ENCODE measurements at regions not wholly inside any gene's neighbourhood (a gene's known extent, or its start where the extent isn't known, plus 50 kb on each side); places are given as distances from the start of the nearest gene placed in this dataset.
A peak's percentile ranks its signal among the peaks of the same experiment; 100 is the strongest.

DNA sequence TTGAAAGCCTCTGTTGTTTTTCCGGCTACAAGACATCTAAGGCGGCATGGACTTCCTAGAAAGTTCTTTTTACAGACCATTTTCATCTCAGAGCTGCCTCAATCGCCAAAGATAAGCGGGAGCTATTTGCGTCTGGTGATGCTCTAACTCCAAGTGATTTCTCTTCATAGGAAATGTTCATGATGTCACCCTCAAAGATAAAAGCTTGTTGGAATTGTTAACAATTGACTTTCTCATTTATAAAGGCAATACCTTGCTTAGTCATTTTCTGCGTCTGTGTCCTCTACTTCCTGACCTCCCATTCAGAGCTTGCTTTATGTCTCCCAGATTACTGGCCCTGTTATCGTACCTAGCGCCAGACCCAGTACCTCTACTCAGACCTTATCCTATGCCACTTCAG is 259.0 kb upstream of the G2E3 start:
- DNase-seq (ENCODE audit: low read depth in 2 of 2), result peak in 1 of 2 donors; percentile 11

DNA sequence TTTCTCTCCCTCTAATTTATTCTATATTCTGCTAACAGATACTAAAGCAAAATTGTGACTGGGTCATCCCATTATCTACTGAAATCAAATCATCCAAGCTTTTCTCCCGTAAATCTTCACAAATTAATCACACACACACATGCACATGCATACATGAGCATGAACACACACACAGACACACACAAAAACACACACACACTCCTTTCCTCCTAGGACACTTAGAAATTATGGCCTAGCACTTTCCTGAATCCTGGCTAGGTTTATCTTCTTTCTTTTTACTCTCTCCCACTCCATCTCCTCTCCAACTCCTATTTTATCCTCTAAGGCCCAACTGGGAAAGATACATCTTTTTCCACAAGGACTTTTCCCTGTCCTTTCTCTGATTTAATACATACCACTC is 255.6 kb upstream of the G2E3 start:
- DNase-seq (ENCODE audit: low read depth in 2 of 2), result no peak

DNA sequence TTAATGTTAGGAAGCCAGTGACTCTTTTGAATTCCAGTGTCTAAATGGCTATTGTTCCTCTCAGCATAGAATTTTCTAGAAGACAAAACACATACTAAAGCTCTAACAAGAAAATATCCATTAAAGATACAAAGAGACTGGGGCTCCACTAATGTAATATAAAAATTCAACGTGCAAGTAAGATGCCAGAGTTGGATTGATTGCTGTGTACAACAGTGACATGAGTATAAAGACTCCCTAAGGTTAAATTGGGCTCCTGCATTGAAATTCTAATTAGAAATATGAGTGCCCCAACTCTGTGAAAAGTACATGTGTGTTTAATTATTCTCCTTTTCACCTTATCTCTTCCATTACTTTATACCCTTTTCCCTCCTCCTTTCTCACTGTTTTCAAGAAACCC is 253.6 kb upstream of the G2E3 start:
- no peak for DNase-seq (ENCODE audit: low read depth in 2 of 2)

DNA sequence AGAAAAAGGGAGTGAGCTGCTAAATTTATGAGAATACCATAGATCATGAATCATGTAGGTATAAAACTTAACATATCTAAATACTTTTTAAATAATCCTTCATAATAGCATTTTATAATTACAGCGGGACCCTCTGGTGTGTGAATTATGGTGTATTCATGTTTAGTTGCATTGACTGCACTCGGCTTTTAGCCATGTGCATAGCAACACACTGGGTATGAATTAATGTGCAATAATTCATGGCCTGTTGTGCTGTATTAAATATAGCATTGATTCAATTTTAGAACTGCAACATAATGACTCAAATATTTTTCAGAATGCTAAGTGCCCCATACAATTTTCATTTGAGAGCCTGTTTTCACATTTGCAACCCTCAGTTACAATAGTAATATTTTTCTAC is 249.6 kb upstream of the G2E3 start:
- no peak for DNase-seq (ENCODE audit: low read depth in 2 of 2)

DNA sequence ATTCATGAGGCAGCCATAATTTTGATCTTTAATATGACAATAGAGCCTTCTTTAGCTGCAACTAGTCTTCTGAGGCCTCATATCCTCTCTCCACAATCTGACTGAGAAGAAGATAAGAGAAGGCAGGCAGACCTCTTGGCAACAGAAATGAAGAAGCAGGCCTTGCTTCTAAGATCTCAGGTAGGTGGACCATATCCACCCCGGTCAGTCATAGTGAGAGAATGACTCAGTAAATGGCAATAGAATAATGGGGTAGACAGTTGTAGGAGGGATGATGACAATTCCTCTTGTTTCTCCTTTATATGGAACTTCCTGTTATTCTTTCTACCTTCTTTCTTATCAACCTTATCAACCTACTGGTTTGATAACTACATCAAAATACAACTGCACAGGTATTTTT is 246.7 kb upstream of the G2E3 start:
- DNase-seq (ENCODE audit: low read depth in 2 of 2), result no peak

DNA sequence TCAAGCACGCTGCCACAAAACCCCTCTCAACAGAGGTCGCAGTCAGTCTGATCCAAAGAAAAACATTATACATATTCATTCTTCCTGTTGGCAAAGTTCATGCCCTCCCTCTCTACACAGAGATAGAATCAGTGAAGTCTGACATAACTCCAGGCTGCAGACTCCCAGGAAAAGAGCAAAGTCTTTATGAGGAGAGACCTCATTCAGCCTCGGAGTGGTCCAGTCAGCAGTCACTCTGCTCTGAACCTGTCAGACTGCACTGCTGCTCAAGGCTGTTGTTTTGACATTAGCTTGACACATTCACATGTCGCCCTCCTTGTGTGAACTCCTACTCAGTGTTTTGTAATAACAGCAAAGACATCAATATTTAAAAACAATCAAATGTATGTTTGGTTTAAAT is 241.2 kb upstream of the G2E3 start:
- no peak for DNase-seq (ENCODE audit: low read depth in 2 of 2)

DNA sequence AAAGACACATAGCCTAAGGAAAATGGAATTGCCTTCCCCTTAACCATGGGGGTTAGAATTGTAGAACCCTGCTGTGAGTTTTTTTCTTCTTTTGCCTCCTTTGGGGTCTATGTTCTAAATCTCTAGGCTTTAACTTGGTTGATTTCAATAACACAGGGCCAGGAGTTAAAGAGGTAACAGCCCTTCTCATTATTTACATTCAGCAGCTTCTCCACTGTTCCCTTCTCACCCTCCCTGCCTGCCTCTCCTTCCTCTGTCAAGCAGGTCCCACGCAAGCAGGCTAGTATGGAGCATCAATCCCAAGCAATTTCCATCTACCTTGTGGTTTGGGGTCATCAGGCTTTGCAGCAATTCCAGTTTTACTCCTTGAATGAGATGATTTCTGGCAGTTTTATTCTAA is 236.1 kb upstream of the G2E3 start:
- no peak for DNase-seq (ENCODE audit: low read depth in 2 of 2)

DNA sequence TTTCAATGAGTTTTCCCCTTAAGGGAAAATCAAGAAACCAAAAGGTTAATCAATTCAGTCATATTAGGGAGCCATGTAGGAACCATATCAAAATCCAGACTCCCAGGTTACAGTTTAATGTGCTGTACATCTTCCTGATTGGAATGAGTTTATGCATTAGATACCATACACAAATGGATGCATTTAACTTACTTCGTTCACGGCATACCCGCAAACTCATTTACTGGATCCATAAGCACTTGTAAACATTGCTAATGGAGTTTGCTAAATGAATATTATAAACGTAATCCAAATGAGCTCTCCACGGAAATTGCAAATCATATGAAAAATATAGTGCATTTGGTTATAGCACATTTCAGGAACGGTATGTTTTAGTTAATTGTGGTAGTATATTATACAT is 228.9 kb upstream of the G2E3 start:
- DNase-seq (ENCODE audit: low read depth in 2 of 2), result no peak

DNA sequence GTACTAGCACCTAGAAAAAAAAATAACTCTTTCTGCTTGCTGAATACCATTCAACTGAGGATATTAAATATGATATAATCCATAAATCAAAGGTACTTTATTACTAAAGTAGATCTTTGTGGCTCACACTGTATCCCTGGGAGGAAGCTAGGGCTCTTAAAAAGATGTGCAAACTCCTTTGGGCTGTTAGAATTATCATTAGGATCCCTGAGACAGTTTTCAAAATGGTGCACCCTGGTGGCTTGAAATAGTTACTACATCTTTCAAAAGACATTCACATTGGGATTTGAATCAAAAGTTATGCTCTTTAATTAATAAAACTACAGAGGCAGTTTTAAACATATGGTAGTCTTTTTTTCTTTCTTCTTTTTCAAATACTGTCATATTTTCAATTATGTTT is 228.5 kb upstream of the G2E3 start:
- no peak for DNase-seq (ENCODE audit: low read depth in 2 of 2)

DNA sequence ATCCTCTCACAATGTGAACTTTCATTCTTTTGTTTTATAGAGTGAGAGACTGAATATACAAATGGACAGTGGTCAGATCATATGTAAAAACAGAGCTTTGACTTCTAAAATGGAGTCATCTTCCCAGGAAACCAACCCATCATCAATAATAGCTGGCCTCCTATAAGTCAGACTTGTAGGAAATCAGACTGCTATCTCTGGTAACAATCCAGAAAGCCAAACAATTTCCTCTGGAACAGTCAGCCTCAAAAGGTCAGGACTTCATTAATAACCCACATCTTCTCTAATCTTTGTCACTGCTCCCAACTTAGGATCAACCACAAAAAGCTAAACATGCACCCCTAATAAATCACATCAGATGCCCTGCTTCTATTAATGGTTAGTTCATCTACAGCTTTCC is 227.9 kb upstream of the G2E3 start:
- no peak for DNase-seq (ENCODE audit: low read depth in 2 of 2)

DNA sequence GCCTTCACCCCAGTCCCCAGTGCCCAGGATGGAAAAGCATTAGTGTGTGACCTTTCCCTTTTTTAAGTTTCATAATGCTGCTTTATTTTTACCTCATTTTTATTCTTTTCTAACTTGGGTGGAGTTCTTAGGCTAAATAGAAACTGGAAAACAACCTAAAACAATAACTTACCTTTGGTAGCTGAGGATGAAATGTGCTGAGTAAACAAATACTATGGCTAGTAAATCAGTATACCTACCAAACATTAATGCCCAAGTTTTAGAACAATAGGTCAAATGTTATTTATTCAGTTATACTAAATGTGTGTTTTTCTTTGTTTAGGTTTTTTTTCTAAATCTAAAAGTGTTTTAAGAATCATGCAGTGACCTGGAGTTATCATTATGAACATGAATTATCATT is 226.6 kb upstream of the G2E3 start:
- DNase-seq (ENCODE audit: low read depth in 2 of 2), result no peak

DNA sequence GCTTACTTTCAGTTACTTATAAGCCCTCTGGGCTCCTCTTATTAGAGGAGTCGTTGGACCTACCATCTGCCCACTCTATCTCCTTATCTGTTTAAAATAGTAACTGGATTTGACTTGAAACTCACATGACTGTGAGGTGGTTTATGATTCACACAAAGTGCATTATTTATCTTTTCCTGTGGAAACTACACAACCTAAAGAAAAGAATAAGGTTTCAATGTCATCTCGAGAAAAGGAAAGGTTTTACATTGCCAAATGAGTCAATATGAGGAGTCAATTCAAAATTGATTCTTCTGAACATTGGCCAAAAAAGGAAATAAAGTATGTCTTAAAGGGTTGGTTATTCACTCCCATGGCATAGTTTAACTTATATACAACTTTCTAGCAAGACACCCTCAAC is 225.0 kb upstream of the G2E3 start:
- DNase-seq (ENCODE audit: low read depth in 2 of 2), result no peak

DNA sequence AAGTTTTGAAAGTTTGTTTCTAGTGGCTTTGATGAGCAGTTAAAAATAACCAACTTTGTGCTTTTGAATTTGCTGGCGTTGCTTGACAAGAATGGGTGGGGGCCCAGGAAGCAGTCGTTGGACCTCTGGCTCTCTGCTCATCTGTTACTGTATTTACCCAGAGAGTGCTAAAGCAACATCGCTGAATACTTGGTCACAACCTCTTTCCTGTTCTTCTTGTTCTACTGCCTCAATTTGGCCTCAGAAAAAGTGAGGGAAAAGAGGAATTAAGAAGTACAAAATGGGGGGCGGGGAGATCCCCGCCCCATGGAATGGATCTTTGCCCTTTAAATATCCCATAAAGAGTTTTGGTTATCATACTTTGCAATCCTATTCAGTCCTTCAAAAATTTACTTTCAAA is 221.5 kb upstream of the G2E3 start:
- no peak for DNase-seq (ENCODE audit: low read depth in 2 of 2)

DNA sequence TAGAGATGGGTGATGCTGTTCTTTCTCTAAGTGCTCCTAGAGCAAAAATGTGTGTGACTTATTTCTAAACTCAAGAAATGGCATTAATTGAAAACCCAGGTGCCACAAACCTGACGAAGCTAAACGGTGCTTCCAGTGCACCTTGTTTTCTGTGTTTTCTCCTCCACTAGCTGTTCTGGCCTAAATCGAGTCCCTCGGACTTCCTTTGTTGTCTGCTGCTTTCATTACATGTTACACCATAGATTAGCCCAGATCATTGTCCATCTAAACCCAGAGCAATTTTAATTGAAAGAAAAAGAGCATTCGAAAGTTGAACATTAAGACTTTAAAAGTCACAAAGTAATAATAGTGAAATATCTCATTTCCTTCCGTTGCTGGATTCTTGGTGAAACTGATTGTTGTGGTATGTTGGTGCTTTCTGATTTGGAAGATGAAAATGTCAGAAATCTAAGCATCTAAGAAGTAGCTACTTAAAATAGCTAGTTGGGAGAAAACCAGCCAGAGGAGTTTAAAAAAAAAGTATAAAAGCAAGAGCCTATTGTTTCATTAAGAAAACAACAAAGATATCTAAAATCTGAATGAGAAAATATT is 219.6 kb upstream of the G2E3 start:
- DNase-seq (ENCODE audit: low read depth in 2 of 2), result no peak

DNA sequence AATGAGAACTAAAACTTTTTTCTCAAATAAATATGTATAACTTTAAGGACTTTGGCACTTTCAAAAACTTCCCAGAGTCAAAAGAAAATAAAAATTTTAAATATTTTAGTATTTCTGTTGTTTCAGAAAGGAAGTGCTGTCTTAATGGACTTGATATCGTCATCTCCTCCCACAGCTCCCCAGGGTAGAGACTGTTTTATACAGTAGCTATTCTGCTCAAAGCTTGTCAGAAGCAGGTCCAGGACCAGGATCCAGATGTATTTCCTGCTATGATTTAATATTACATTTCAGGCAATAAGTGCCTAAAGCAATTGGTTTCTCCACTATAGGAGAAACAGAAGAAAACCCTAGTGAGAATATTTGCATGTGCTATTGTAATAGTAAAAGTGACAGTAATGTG is 218.5 kb upstream of the G2E3 start:
- DNase-seq (ENCODE audit: low read depth in 2 of 2), result no peak

DNA sequence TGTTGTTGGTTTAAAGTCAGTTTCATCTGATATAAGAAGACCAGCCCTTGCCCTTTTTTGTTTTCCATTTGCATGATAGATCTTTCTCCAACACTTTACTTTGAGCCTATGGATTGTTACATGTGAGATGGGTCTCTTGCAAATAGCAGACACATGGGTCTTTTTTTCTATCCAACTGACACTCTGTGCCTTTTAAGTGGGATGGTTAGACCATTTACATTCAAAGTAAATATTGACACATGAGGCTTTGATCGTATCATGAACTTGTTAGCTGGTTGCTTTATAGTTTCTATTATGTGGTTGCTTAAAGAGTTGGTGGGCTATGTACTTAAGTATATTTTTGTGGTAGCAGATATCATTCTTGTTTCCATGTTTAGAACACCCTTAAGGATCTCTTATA is 213.4 kb upstream of the G2E3 start:
- DNase-seq (ENCODE audit: low read depth in 2 of 2), result no peak

DNA sequence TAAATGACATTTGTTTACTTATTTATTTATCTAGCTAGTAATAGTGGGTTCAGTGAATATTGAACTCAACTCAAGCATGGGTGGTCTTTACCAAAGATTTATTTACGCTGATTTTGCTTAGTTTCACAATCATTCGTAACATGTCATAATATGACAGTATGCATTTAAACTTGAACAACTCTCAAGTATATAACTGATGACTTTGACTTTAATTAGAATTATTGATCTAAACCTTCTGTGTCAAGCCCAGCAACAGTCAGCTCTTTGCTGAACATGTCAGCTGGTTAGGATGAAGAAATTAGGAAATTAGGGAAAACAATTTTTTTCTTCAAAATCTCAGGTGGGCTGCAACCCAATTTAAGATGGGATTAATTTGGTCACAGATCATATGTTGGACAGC is 210.5 kb upstream of the G2E3 start:
- DNase-seq (ENCODE audit: low read depth in 2 of 2), result no peak

DNA sequence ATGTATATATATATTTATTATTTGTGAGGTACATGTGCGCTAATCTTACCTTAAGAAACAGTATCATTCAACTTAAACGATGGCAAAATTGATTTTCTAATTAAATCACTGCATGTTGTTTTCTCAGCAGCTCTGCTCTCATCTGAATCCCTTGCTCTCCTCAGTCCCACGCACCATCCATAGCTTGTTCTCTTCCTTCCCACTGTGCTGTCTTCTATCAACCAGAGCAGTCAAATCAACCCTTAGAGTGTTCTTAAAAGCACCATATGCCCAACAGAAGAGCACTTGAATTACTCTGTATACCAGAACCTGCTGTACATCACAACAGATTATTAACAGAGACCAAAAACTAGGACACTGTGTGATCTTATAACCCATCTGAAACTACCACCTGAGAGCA is 209.4 kb upstream of the G2E3 start:
- no peak for DNase-seq (ENCODE audit: low read depth in 2 of 2)

DNA sequence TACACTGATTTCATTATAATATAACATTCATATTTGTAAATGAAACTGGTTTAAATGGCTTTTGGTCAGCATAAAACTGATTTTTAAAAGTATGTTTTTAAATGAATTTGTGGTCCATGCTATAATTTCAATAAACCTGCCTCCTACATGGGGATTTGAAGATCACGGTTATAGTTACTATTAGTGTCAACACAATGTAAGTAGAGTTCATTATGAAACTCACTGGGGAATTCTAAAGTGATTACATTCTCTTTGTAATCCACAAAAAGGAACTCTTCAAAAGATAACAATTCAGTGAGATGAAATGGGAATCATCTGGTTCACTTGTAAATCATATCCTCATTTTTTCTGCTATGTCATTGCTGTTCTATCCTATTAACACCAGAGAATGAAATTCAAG is 204.5 kb upstream of the G2E3 start:
- DNase-seq (ENCODE audit: low read depth in 2 of 2), result no peak

DNA sequence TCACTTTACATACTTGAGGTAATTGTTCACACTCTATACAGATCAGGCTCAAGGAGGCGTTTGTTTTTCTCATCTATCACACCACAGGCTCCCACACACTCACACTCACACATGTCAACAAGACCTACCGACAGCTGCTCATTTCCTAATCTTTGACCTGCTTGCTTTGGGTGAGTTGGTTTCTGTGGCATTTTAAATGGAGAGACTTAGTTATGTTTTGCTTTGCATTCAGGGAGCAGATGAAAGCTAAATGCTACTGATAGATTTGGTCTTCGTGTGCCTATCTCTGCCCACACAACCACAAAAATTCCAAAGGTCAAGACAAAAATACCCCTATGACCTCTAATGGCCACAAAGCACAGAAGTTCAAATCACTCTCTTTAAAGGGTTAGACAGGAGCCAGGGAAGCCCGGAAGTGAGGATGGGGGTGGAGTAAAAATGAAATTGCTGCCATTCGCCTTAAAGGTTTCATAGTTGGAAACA is 203.5 kb upstream of the G2E3 start:
- no peak for DNase-seq (ENCODE audit: low read depth in 2 of 2)

DNA sequence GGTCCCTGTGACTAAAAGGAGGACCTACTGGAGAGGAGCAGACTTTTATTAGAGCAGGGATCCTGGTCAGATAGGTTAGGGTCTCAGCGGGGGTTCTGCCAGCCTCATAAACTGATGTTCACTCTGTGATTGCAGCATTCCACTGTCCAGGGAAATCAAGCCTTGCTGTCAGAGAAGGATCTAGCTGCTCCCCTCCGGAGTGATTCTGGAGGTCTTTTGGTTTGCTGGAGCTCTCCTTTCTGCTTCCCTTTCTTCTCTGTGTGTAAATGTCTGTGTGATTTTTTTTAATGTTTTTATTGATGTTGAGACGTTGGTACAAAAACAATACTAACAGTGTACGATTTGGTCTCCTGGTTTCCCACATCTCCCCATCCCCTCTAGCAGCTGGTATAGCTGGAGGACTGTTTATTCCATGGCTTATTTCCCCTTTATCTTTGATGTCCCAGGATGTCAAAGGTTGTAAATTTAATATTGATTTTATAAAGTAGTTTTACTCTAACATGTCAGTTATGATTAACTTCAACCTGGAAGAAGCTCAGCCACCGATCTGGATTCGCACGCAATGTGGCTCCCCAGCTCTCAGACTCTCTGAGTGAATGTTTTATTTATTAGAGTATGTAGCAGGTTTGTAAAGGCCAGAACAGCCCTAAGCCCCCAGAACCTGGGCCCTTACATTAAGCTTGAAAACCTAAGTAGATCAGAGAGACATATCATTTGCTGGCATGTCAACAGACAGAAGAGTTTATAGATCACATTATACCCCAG is 202.3 kb upstream of the G2E3 start:
- no peak for DNase-seq (ENCODE audit: low read depth in 2 of 2)

DNA sequence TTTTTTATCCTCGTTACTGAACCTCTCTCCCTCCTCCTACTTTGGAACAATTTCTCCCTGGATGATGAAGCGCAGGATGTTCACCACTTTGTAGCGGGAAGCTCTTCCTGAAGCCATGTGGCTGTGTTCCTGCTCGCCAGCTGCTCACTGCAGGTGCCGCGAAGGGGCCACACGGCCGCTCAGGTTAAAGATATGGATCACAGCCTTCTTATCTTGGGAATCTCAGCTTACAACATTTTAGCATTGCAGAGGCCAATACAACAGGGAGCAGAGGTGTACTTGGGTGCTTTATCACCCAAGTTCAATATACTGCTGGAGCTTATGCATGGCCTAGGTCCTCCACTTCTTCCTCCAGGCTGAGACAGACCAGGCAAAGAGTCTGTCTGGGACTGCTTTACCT is 201.2 kb upstream of the G2E3 start:
- DNase-seq (ENCODE audit: low read depth in 2 of 2), result no peak

DNA sequence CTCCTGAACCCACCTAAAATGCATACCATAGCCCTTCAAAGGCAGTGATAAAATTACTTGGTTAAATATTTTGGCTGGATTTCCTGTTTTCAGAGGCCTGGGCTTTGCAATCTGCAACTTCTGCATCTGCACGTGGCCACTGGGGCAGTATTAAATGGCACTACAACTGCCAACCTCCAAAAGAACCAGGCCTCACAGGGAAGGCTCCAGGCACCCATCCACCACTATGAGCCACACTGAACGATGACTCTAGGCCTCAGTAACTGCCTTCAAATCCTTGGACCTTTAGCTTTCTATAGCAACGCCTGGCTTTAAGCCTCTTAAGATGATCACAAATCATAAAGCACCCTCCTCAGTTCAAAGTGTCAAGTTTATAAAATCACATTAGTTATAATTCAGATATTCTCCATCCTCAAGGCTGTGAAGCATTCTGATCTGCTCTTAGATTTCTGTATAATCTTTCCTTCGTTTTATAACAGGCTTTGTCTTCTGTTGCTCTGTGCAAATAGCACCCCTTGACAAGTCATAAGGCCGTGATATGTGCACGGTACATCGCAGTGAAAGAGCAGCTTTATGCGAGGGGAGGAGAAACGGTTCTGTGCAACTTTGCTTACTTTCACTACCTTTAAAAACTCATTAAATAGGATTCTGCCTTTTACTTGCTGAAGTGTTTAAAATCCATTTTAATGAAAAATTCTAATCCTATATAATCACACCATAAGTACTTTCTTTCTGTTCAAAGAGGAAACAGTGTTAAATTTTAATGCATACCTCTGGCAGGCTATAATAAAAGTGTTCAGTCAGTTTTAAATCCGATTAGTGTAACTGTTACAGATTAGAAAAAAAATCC is 196.4 kb upstream of the G2E3 start:
- no peak for DNase-seq (ENCODE audit: low read depth in 2 of 2)

Measured in dermis microvascular lymphatic vessel endothelial cell (primary cell).